ENCODE measurements at regions not wholly inside any gene's neighbourhood (a gene's known extent, or its start where the extent isn't known, plus 50 kb on each side); places are given as distances from the start of the nearest gene placed in this dataset.
"Not testable (repeated sequence)": the region's sequence is repeated elsewhere in the genome, so short reads cannot be mapped to it uniquely, and the experiment has no call there.

DNA sequence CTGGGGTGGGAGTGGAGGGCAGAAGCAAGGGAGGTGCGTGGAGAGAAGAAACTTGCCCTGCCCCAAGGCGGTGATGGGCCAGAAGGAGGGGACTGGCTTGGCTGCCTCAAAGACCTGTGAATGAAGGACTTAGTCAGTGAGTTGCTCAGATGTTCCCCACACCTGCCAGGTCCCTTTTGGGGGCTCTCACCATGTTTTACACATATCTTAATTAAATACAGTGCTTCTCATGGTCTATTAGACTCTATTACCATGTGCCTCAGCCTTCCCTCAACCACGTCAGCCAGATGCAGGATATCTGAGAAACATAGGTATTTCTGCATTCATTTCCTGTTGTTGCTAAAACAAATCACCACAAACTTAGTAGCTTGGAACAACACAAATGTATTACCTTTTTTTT lies 429.5 kb downstream of the BUD13 start:
- no peak for DNase-seq (ENCODE audit: low spot score)

DNA sequence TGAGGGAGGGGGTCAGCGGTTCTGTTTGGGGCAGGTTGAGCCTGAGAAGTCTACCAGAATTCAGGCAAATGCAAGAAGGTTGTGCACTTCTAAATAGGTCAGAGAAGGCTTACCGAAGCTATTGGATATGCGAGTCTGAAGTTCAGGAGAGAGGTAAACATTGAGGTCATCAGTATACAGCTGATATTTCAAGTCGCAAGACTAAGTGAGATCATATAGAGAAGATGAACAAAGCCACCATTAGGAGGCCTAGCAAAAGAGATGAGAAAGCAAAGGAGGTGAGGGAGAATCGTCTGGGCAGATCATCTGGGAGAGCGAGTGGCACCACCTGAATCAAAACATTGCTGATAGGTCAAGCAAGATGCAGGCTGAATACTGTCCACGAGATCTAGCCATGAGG lies 430.6 kb downstream of the BUD13 start:
- no peak for DNase-seq (ENCODE audit: low spot score)

GRCh38 chr11:116339306-116340098 lies 433.3 kb downstream of the BUD13 start:
- DNase-seq (ENCODE audit: low spot score): no peak

DNA sequence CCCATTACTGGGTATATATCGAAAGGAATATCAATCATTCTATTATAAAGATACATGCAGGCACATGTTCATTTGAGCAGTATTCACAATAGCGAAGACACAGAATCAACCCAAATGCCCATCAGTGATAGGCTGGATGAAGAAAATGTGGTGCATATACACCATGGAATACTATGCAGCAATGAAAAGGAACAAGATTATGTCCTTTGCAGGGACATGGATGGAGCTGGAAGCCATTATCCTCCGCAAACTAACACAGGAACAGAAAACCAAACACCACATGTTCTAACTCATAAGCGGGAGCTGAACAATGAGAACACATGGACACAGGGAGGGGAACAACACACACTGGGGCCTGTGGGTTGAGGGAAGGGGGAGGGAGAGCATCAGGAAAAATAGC lies 434.3 kb downstream of the BUD13 start:
- not testable (repeated sequence) for DNase-seq (ENCODE audit: low spot score)

DNA sequence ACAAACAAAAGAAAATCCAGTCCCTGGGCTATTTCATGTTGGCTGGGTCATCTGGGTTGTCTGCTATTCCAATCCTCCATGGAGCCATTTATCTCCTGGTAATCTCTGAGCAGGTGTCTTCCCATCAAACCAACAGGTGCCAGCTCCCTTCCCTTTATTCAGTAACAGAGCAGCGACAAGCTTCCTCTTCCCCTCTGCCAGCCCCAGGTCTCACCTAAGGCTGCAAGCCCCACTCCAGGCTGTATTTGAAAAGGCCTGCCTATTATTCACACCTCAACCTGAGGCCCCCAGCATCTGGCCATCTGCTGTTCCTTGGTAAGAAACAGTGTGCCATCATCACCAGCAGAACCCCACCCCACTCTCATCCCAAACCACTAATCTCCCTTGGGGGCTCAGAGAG lies 436.2 kb downstream of the BUD13 start:
- no peak for DNase-seq (ENCODE audit: low spot score)

GRCh38 chr11:116335891-116336290 lies 436.9 kb downstream of the BUD13 start:
- DNase-seq (ENCODE audit: low spot score): no peak

DNA sequence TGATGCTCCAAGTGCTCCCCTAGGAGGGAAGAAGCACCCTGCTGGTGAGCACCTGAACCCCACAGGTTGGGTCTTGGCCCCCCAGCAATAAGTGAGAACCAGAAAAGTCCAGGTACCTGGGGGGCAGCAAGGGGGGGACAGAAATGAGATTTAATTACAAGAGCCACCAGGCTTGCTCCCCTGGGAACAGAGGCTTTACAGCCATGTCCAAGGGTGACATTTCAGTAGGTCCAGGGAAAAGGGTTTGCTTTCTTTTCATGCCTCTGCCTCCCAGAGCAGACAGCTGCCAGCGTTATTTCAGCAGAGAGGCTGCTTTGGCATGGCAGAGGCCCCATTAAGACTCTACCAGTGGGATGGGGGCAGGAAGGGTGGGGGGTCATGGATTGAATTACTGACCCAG lies 437.7 kb downstream of the BUD13 start:
- no peak for DNase-seq (ENCODE audit: low spot score)

DNA sequence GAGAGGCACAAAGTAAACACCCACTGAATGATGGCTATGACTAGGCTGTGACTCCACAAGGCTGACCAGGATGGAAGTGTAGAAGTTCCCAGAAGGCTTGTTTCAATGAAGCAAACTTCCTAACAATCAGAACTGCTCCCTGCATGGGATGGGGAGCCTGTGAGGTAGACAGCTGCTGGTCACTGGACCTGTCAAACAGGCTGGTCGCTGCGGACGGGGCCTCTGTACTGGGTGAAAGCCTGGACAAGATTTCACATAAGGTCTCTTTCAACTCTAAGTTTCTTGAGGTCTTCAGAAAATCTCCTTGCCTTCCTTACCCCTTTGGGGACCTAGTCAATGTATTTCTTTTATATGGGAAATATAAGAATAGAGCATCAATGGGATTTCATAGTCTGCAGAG lies 438.2 kb downstream of the BUD13 start:
- no peak for DNase-seq (ENCODE audit: low spot score)

DNA sequence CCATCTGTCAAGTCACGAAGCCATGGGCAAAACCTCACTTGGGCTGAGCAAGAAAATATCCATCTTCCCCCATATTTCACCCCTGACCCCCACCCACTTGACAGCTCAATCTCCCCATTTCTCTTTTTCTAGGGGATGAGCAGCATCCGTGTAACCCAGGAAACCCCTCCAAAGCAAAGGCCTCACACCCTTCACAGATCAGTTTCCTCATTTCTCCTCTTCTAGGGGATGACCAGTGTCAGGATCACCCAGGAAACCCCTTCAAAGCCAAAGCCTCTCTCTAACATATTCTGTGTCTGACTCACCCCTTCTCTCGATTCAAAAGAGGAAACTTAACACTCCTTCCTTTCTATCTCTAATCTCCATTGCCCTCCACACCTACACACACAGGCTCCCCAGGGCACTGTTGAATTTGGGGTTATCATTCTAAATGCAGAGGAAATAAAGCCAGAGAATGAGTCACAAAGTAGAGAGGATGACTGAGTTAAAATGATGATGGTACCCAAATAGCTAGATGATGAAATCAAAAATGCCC lies 439.7 kb downstream of the BUD13 start:
- no peak for DNase-seq (ENCODE audit: low spot score)

GRCh38 chr11:116332391-116332790 lies 440.4 kb downstream of the BUD13 start:
- DNase-seq (ENCODE audit: low spot score): no peak

- no peak for DNase-seq (ENCODE audit: low spot score)
Measured at GRCh38 chr11:116331381-116331780, 441.4 kb downstream of the BUD13 start.

DNA sequence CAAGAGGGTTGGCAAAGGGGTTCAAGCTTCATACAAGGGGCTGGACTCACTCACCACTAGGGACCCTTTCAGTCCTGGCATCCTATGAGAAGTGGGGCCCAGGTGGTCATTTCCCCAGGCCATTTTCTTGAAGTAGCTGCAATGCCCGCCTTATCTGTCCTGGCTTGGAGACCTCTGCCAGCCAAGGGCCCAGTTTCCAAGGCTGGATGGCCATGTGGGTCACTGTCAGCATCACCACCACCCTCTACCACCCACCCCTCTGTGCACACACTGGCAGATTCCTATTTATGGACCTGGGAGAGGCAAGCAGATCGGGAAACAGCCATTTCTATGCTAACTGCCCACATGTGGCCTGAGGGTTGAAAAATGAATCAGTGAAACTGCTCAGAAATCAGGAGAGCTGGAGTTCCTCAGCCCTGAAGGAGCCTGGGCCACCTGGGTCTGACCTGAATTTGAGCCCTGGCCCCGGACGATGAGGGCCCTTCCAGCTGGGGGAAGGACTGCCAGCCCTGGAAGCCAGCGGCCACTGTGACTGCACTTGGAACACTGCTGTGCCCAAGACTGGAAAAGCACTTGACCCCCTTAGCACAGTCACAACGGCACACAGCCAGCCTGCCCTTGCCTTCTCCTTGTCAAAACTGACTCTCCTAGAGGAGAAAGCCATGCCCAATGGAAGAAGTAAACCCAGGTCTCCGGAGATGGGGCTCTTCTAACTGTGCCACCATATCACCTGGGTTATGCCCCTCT lies 442.2 kb downstream of the BUD13 start:
- no peak for DNase-seq (ENCODE audit: low spot score)

GRCh38 chr11:116329354-116330090 lies 443.3 kb downstream of the BUD13 start:
- no peak for DNase-seq (ENCODE audit: low spot score)

DNA sequence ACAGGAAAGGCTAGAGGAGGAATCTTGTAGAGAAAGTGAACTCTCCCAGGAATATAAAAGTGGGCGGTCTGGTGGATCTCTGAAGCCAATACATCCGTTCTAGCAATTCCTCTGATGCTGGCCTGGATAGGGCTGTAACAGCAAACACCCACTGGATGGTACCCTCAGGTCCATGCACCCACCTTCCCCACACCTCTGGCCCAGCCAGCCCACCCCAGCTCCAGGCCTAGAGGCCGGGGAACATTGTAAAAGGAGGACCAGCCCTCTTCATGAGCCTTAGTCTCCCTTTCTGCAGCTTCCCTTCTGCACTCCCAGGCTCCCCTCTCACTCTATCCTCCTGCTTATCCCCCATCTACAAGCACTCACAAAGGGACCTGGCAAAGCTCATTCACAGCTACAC lies 443.9 kb downstream of the BUD13 start:
- DNase-seq (ENCODE audit: low spot score): no peak

DNA sequence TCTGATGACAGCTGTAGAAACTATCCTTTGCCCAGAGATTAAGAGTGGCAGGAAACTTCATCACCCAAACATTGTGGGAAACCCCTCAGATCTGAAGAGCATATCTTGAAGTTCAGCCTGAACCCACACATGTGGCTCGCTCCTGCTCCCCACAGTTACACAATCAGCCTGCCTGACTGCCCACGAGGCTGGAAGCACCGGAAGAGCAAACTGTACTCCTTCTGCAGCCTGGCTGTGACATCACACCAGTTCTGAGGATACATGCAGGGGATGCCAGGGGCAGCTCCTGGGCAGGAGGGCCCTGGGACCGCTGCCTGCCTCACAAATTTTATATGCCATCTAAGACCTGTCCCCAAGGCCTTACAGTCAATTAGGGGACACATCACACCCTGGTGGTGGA lies 444.4 kb downstream of the BUD13 start:
- DNase-seq (ENCODE audit: low spot score): no peak

- DNase-seq (ENCODE audit: low spot score): no peak
Measured at GRCh38 chr11:116326146-116326545, 446.6 kb downstream of the BUD13 start.

GRCh38 chr11:116325247-116325646 lies 447.5 kb downstream of the BUD13 start:
- DNase-seq (ENCODE audit: low spot score): no peak

- DNase-seq (ENCODE audit: low spot score): not testable (repeated sequence)
Measured at GRCh38 chr11:116324077-116324476, 448.7 kb downstream of the BUD13 start.

DNA sequence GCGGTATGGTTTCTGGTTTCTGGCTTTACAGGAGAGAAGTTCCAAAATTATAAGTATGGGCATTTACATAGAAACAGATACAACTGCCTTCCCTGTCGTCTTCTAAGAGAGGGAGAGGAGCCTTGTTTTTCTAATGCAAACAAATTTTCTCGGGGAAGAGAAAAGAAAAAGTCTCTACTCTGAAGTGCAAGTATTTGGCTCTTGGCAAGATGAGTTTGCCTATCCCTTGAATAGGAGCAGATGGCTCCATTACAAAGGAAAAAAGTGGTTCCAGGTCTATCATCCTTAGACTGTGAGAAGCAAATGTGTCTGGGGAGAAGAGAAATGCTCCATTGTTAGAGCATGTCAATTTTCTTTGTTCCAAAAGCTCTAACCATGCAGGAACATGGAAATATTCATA lies 455.6 kb downstream of the BUD13 start:
- DNase-seq (ENCODE audit: low spot score): no peak

DNA sequence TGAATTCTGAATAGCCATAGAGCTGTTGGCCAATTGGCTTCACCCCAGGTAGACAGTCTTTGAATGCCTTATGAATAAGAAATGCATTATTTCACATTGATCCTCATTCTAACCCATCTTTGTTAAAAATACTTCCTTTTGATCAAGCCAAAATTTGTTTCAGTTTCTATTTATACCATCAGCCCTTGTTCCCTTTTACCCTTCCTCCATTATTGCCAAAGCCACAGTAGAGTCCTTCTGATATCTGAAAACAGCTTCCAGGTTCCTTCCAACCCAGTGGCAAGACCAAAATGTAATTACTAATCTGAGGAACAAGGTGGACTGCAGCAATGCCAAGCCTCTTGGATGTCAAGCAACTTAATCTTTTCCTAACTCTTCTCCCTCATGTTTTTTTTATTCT lies 458.8 kb downstream of the BUD13 start:
- no peak for DNase-seq (ENCODE audit: low spot score)

DNA sequence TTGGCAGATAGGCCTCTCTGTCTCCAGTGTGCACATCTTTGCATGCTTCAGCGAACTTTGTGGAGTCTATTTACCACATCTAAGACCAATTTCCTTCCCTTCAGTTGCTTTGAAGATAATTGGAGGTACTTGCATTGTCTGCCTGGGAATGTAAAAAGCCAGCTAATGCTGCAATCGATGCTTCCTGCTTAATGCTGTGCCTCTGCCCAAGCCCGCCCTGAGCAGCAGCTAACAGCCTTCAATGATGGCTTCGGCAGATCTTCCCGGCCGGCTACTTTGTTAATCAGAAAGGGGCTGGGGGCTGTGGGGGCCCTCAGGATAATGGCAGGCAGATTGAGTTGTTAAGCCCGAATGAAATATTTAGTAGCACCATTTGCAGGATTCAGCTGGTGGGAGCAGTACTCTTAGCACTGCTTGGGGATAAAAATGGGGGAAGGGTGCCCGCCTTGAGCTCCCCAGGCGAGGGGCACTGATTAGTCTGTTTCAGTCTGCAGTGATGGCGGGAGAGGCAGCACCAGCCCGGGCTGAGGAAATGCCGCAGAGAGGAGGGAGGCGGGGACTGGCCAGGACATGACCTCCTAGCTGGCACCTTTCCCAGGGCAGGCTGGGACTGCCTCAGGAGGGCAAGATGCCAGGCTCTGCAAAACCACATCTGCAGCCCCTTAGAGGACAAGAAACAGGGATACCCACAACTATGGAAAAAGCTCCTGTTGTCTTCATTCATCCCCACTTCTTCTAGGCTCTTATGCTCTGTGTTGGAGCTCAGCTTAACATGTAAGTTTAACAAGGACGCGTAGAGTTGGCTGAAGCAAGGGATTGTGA lies 460.0 kb downstream of the BUD13 start:
- no peak for DNase-seq (ENCODE audit: low spot score)
